ENCODE measurements at regions not wholly inside any gene's neighbourhood (a gene's known extent, or its start where the extent isn't known, plus 50 kb on each side); places are given as distances from the start of the nearest gene placed in this dataset.
"Not testable (repeated sequence)": the region's sequence is repeated elsewhere in the genome, so short reads cannot be mapped to it uniquely, and the experiment has no call there.

GRCh38 chr13:78084401-78084800, 165.8 kb upstream of the EDNRB start:
- no peak for DNase-seq (ENCODE audit: low read depth)

- no peak for DNase-seq (ENCODE audit: low read depth)
These were observed 159.5 kb upstream of the EDNRB start for GRCh38 chr13:78078168-78078567.

DNA sequence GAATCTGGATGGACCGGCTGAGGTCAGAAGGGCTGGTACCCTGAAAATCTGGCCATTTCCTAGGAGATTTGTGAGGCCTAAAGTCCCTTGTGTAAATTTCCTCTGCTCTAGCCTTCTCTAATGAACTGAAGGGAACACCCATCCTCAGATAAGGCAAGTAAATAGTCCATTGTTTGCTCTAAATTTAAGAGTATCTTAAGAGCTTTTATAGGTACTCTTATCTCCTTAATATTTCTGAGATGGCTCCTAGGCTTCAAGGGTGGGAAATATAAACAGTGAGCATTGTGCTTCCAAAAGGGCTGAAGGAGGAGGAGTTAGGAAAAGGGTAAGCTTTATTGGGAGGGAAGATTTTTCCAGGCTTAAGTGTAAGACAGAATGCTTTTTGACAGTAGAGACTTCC, 148.7 kb upstream of the EDNRB start:
- DNase-seq (ENCODE audit: low read depth), result no peak

DNA sequence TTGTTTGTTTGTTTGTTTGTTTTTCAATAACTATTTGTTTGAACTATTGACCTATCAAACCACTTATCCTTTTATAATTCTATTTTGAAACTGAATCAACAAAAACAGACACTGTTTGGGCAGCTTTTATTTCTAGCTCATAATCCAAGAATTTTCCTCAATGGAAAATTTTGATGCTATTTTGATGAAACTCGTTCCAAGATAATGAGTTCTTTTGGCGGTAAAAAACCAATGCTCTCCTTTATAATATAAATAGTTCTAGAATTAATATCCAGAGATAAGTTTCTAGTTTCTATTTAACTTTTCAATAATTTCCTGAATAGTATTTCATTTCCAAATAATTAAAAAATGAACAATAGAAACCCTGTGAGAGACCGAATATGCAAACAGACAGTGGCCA, 146.5 kb upstream of the EDNRB start:
- DNase-seq (ENCODE audit: low read depth), result no peak

- no peak for DNase-seq (ENCODE audit: low read depth)
These were observed 143.2 kb upstream of the EDNRB start for GRCh38 chr13:78061806-78062205.

- DNase-seq (ENCODE audit: low read depth), result no peak
These were observed 142.3 kb upstream of the EDNRB start for GRCh38 chr13:78060966-78061365.

DNA sequence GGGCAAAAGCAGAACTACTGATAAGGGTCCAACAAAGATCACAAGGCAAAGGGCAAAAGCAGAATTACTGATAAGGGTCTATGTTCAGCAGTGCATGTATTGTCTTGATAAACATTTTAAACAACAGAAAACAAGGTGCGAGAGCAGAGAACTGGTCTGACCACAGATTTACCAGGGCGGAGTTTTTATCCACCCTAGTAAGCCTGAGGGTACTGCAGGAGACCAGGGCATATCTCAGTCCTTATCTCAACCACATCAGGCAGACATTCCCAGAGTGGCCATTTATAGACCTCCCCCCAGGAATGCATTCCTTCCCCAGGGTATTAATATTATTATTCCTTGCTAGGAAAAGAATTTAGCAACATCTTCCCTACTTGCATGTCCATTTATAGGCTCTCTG, 138.2 kb upstream of the EDNRB start:
- DNase-seq (ENCODE audit: low read depth), result not testable (repeated sequence)

DNA sequence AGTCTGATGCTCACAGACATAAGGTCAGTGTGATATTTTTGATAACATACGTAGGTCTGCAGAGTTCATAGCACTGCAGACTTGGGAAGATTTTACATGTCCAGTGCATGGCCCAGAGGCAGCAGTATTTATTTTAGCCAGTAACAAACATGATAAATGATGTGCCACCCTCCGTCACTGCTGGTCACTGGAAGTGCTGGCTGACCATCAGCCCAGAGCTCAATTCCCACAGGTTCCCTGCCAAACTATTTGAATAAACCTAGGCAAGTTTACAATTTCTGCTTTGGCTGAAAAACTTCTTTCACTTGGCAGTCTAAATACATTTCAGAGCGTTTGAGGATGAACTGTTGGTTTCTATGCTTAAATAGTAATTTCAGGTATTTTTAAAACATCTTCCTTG, 135.5 kb upstream of the EDNRB start:
- DNase-seq (ENCODE audit: low read depth), result no peak

DNA sequence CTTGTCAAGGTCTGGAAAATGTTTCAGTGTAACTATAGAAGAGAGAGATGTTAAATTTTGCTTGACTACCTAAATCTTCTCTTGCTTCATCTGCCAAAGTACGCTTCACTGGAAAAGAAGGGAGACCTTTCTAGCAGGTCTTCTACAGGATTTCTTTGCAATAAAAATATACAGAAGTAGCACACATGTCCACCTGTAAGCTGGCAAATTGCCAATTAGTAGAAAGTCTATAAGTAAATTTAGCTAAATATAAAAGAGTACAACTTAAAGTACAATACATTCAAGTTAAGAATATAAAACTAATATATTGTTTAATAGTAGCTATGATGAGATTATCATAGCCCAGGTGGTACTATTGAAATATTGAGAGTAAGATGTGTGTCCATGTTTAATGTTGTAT, 128.5 kb upstream of the EDNRB start:
- no peak for DNase-seq (ENCODE audit: low read depth)

- DNase-seq (ENCODE audit: low read depth), result no peak
These were observed 127.7 kb upstream of the EDNRB start for GRCh38 chr13:78046331-78046730.

- no peak for DNase-seq (ENCODE audit: low read depth)
These were observed 127.3 kb upstream of the EDNRB start for GRCh38 chr13:78045916-78046315.

DNA sequence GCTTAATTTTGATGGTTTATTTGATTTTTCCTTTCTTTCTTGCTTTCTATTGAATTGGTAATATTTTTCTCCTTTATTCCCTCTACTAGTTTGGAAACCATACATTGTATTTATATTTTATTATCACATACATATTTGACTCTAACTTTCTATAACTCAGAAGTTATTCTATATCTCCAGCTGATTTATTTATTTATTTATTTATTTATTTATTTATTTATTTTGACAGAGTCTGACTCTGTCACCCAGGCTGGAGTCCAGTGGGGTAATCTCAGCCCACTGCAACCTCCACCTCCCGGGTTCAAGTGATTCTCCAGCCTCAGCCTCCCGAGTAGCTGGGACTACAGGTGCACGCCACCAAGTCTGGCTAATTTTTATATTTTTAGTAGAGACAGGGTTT, 122.7 kb upstream of the EDNRB start:
- not testable (repeated sequence) for DNase-seq (ENCODE audit: low read depth)

GRCh38 chr13:78040205-78040830, 121.7 kb upstream of the EDNRB start:
- no peak for DNase-seq (ENCODE audit: low read depth)

DNA sequence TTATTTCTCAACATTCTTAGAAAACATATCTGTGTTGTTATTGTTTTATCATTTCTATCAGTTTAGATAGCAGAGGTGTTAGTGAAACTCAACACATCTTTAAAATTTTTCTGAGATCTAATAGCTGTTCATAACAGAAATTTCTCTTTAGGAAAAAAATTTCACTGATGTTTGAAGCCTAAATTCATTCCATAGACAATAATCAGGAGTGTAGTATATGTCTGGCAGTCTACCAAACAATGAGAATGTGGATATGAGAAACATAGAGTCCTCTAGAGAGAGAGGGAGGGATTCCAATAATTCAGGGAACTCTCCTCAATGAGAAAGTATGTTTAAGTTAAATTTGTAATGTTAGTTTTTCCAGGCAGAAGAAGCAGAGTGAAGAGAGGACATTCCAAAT, 118.2 kb upstream of the EDNRB start:
- no peak for DNase-seq (ENCODE audit: low read depth)

DNA sequence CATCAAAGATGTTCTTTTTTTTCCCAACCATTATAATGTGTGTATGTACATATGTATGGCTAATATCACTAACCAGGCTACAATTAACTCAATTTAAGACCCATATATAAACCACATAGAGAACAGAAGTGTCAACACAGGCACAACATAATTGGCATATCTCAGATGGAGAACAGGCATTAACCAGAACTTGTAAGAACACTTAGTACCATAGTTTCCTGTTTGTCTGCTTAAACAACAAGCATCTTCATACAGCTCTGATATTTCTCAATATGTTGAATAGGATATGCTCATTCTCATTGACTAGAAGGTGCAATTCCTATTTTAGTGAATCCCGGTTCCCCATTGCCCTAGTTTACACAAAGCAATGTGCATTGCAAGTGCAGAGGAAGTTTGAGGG, 116.9 kb upstream of the EDNRB start:
- no peak for DNase-seq (ENCODE audit: low read depth)

DNA sequence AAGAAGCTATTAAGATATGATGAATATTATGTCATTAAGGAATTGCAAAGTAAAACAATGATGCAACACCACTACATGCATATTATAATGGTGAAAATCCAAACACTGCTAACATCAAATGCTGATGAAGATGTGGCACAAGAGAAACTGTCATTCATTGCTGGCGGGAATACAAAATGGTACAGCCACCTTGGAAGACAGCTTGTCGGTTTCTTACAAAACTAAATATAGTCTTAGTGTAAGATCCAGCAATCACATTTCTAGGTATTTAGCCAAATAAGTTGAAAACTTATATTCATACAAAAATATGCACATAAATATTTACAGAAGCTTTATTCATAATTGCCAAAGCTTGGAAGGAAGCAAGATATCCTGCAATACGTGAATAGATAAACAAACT, 114.9 kb upstream of the EDNRB start:
- no peak for DNase-seq (ENCODE audit: low read depth)

DNA sequence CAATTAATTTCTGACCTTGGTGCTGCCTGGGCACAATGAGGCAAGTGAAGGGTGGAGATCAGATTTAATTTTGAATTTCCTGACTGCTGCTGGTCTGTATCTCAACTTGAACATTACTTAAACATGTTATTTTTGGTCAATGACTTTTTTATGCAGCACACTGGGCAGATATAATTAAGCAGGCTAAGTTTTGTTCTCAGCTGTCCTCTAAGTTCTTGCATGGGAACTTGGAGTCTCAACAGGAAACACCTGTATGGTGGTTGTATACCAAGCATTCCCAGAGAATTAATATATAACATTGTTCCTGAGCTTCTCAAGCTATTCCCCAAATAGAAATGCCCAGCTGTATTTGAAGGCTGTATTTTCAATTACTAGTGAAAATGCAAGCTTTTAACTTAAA, 113.5 kb upstream of the EDNRB start:
- no peak for DNase-seq (ENCODE audit: low read depth)

DNA sequence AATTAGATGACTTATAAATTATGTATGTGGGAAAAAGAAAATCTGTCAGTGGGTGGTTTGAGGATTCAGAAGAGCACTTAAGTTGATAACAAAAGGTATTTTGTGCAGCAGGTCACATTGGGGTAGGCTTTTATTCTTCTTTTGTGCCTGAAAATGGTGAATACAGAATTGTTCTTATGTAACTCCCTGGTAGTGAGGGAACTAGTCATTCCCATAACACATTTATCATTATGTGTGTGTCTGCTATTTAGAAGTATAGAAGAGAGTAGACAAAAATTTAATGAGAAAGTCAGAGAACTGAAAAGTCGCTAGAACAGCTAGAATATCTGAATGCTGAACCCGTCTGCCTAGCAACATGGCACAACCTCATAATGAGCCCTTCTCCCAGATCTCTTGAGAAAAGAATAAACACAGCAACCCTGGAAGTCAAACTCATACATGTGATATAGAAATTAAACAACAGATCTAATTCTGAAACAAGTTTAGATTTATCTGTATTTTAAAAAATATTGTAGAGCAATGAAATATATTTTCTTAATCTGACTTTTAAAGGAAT, 111.8 kb upstream of the EDNRB start:
- DNase-seq (ENCODE audit: low read depth), result no peak

GRCh38 chr13:78029901-78030300, 111.3 kb upstream of the EDNRB start:
- no peak for DNase-seq (ENCODE audit: low read depth)

GRCh38 chr13:78028960-78029359, 110.3 kb upstream of the EDNRB start:
- DNase-seq (ENCODE audit: low read depth), result no peak

DNA sequence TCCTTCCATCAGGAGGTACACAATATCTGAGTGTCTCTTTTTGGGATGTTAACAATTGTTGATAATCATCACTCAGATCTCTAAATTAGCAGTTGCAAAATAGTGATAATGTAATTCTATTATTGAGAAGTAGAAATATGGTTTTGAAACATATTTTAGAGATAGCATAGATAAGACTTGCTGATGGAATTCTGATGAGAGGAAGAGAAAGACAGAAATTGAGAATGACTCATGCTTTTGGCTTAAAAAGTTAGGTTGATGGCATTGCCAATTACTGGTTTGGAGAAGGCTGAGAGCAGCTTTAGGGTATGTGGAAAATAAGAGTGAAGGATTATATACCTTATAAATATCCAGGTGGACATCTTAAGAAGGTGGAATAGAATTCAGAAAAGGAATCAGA, 106.4 kb upstream of the EDNRB start:
- no peak for DNase-seq (ENCODE audit: low read depth)

GRCh38 chr13:78022164-78022877, 103.7 kb upstream of the EDNRB start:
- peak; percentile 21 for DNase-seq (ENCODE audit: low read depth)

GRCh38 chr13:78020861-78021260, 102.2 kb upstream of the EDNRB start:
- no peak for DNase-seq (ENCODE audit: low read depth)

- DNase-seq (ENCODE audit: low read depth), result no peak
These were observed 97.2 kb upstream of the EDNRB start for GRCh38 chr13:78015782-78016181.

Measured in stimulated activated CD4-positive, alpha-beta T cell treated with anti-CD3 and anti-CD28 coated beads, Interleukin-2, amount 100 ng/mL, for 4 hours (primary cell).